HG03159 (cell line): ENCODE measurements at regions not wholly inside any gene's neighbourhood (a gene's known extent, or its start where the extent isn't known, plus 50 kb on each side); places are given as distances from the start of the nearest gene placed in this dataset.

Experiments
- ATAC-seq: cut with Tn5 transposase; IDR thresholded peaks from one replicate; pipeline ENCODE4 v1.9.1; 2021; ENCODE audit warnings: mild to moderate bottlenecking, moderate library complexity; ENCODE audit not compliant: unreplicated experiment

- no peak for ATAC-seq
Observed at GRCh38 chr10:2745666-2746065, 321.7 kb upstream of the PFKP start.

GRCh38 chr10:2744547-2745200, 322.7 kb upstream of the PFKP start:
- no peak for ATAC-seq

GRCh38 chr10:2734603-2735002, 332.7 kb upstream of the PFKP start:
- no peak for ATAC-seq

GRCh38 chr10:2733278-2733963, 333.9 kb upstream of the PFKP start:
- ATAC-seq, result no peak

- ATAC-seq, result no peak
Observed at GRCh38 chr10:2731940-2732339, 335.4 kb upstream of the PFKP start.

GRCh38 chr10:2729197-2729596, 338.2 kb upstream of the PFKP start:
- ATAC-seq, result no peak

- no peak for ATAC-seq
Observed at GRCh38 chr10:2728087-2728486, 339.3 kb upstream of the PFKP start.

- ATAC-seq, result no peak
Observed at GRCh38 chr10:2716596-2716995, 350.8 kb upstream of the PFKP start.

GRCh38 chr10:2714597-2714996, 352.8 kb upstream of the PFKP start:
- ATAC-seq, result no peak

GRCh38 chr10:2703953-2704352, 363.4 kb upstream of the PFKP start:
- ATAC-seq, result no peak

- no peak for ATAC-seq
Observed at GRCh38 chr10:2701802-2702201, 365.5 kb upstream of the PFKP start.

GRCh38 chr10:2700626-2701305, 366.6 kb upstream of the PFKP start:
- peak; percentile 71 for ATAC-seq

- no peak for ATAC-seq
Observed at GRCh38 chr10:2688958-2689357, 378.4 kb upstream of the PFKP start.

GRCh38 chr10:2686691-2687090, 380.7 kb upstream of the PFKP start:
- ATAC-seq, result no peak

- no peak for ATAC-seq
Observed at GRCh38 chr10:2682491-2682890, 384.9 kb upstream of the PFKP start.

GRCh38 chr10:2681891-2682290, 385.5 kb upstream of the PFKP start:
- no peak for ATAC-seq

- ATAC-seq, result no peak
Observed at GRCh38 chr10:2680821-2681220, 386.5 kb upstream of the PFKP start.

GRCh38 chr10:2679646-2680045, 387.7 kb upstream of the PFKP start:
- no peak for ATAC-seq

GRCh38 chr10:2676455-2676854, 390.9 kb upstream of the PFKP start:
- no peak for ATAC-seq

- no peak for ATAC-seq
Observed at GRCh38 chr10:2674451-2674850, 392.9 kb upstream of the PFKP start.

- no peak for ATAC-seq
Observed at GRCh38 chr10:2670864-2671263, 396.5 kb upstream of the PFKP start.

- no peak for ATAC-seq
Observed at GRCh38 chr10:2665772-2666171, 401.6 kb upstream of the PFKP start.
